Omental fat pad (tissue), 3 donors: ENCODE measurements at regions not wholly inside any gene's neighbourhood (a gene's known extent, or its start where the extent isn't known, plus 50 kb on each side); places are given as distances from the start of the nearest gene placed in this dataset.

Source experiments
- ATAC-seq: fragments of 150-250 bp; one replicate; pipeline ENCODE4 v1.9.1; 2016; ENCODE audit warnings: mild to moderate bottlenecking, moderate library complexity; ENCODE audit not compliant: low FRiP score
- DNase-seq: peaks from one replicate; pipeline ENCODE4 v3.0.0-alpha.2; 2019; ENCODE audit warnings: low spot score
- TF ChIP-seq, protein P1 (sequence below), 3 donors: fragments of 450-650 bp; IDR thresholded peaks; one replicate each; pipeline ENCODE4 v1.5.1; 2016 to 2017; ENCODE audit warnings: antibody characterized with exemption in 3 of 3, mild to moderate bottlenecking in 3 of 3, moderate library complexity in 2 of 3

- ATAC-seq = no peak
- TF ChIP-seq, protein P1, sequence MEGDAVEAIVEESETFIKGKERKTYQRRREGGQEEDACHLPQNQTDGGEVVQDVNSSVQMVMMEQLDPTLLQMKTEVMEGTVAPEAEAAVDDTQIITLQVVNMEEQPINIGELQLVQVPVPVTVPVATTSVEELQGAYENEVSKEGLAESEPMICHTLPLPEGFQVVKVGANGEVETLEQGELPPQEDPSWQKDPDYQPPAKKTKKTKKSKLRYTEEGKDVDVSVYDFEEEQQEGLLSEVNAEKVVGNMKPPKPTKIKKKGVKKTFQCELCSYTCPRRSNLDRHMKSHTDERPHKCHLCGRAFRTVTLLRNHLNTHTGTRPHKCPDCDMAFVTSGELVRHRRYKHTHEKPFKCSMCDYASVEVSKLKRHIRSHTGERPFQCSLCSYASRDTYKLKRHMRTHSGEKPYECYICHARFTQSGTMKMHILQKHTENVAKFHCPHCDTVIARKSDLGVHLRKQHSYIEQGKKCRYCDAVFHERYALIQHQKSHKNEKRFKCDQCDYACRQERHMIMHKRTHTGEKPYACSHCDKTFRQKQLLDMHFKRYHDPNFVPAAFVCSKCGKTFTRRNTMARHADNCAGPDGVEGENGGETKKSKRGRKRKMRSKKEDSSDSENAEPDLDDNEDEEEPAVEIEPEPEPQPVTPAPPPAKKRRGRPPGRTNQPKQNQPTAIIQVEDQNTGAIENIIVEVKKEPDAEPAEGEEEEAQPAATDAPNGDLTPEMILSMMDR (IDR thresholded peaks at IDR 0.05) = no peak
- no peak for DNase-seq
Observed at GRCh38 chr20:58070664-58071196, 157.7 kb downstream of the ANKRD60 start.

- DNase-seq (no peak), ATAC-seq (no peak)
- TF ChIP-seq, protein P1 (IDR thresholded peaks at IDR 0.05) = no peak
Observed at GRCh38 chr20:58069796-58070663, 158.4 kb downstream of the ANKRD60 start.

DNA sequence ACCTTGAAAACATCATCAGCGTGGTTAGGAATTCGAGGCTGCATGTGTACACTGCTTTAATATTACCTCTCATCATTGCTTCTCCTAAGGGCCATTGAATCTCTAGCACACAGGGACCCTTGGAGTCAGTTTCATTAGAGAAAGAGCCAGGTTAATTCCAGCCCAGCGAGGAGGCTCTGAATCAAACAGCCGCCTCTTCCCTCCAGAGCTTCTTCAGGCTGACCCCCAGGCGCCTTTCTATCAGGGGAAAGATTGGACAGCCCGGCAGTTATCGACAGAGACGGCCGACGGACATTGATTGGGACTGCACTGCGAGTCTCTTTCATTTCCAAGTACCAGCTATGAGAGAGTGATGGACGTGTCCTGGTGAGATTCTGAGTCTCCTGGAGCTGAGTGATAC, 159.2 kb downstream of the ANKRD60 start:
- no peak for DNase-seq
- no peak for ATAC-seq
- TF ChIP-seq, protein P1 (IDR thresholded peaks at IDR 0.05) = no peak

DNA sequence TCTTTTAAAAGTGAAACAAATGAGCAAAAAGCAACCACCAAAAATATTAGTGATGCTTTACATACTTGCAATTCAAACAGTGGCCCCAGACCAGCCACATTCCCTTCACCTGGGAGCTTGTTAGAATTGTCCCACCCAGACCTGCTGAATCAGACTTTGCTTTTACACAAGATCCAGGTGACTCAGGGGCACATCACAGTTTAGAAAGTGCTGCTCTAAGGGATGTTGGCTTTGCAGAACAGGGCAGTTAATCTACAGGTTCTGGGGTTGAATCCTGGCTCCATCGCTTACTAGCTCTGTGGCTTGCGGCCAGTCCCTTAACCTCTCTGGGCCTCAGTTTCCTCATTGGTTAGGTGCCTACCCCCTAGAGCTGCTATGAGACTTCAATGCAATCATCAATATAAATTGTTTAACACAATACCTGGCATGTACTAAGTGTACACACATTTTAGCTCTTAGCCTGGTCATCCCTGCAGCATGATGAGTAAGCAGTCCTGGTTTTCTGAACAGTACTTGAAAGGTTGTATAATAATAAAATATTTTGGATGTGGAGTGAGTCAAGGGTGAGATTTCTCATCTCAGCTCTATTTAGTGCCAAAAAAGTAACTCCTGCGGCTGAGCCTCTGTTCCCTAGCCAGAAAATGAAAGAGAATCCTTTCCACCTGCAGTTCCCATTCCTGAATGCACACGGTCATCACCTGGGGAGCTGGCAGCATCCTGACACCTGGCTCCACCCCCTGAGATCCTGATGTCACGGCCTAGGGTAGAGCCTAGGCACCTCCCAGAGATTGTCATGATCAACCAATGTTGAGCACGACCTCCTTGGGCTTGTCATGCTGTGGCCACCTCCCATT, 162.7 kb downstream of the ANKRD60 start:
- DNase-seq (no peak), ATAC-seq (peak; percentile 69)
- TF ChIP-seq, protein P1 (IDR thresholded peaks at IDR 0.05) = no peak

DNA sequence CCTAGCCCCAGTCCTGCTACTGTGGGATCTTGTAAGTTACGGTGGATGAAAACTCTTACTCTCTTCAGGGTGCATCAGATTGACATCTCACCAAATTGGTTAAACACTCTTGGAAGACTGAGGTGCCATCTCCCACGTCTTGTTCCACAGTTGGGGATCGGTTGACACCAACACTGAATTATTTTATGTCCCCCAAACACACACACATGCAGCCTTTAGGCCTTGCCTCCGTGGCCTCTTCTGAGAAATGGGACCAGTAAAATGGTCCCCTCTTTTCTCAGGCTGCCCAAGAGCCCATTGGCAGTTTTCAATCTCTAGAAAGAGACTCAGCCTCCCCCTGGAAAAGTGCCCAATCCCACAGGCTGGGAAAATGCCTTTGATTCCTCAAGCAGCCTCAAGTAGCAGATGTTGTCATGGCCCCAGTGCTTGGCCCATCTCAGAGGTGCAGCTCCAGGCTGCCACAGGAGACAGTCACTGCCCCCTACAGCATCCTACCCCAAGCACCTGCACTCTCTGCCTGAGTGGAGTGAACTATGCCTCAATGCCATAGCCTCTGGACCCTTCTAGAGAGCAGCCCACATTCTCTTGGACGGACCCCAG, 163.9 kb downstream of the ANKRD60 start:
- ATAC-seq (no peak), DNase-seq (no peak)
- TF ChIP-seq, protein P1 (IDR thresholded peaks at IDR 0.05) = no peak

GRCh38 chr20:58059260-58059544, 169.3 kb downstream of the ANKRD60 start:
- ATAC-seq (no peak), DNase-seq (no peak)
- TF ChIP-seq, protein P1 (IDR thresholded peaks at IDR 0.05) = peak in 1 of 3 donors; percentile 3
